NCI-H1436 (cell line): ENCODE measurements at regions not wholly inside any gene's neighbourhood (a gene's known extent, or its start where the extent isn't known, plus 50 kb on each side); places are given as distances from the start of the nearest gene placed in this dataset.

ENCODE experiments used
- DNase-seq: peaks from one replicate; lab custom pipeline; 2025; lab: John Stamatoyannopoulos, UW

DNA sequence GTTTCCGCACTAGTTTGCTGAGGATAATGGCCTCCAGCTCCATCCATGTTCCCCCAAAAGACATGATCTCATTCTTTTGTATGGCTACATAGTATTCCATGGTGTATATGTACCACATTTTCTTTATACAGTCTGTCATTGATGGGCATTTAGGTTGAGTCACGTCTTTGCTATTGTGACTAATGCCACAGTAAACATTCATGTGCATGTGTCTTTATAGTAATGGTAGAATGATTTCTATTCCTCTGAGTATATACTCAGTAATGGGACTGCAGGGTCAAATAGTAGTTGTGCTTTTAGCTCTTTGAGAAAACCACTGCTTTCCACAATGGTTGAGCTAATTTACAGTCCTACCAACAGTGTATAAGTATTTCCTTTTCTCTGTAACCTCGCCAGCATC is 78.3 kb upstream of the BCL9 start:
- no peak for DNase-seq

DNA sequence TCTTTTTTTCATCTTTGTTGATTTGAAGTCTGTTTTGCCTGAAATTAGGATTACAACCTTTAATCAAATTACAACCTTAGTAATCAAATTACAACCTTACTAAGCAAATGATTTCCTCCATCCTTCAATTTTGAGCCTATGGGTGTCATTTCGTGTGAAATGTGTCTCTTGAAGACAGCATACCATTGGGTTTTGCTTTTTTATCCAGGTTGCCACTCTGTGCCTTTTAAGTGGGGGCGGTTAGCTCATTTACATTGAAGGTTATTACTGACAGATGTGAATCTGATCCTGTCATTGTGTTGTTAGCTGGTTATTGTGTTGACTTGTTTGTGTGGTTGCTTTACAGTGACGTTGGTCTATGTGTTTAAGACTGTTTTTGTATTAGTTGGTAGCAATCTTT is 74.8 kb upstream of the BCL9 start:
- no peak for DNase-seq

GRCh38 chr1:147470079-147470478 is 71.2 kb upstream of the BCL9 start:
- DNase-seq: no peak

DNA sequence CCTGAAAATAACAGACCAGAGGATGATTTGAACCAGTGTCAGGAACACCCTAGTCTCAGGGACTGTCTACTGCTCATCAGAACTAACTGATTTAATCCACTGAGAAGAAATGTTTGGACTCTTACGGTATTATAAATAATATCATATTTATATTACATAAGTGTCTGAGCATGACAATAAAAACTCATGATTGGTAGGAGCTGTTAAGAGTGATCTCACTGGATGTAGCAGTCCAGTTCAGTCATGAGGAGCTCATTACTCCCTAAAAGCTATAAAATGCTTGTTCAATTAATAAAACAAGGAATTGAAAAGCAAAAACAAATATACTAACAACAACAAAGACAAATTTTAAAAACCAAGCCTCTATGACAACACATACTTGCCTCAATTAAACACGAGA is 68.8 kb upstream of the BCL9 start:
- no peak for DNase-seq

- DNase-seq: no peak
Observed at GRCh38 chr1:147472966-147473732, 68.2 kb upstream of the BCL9 start.

DNA sequence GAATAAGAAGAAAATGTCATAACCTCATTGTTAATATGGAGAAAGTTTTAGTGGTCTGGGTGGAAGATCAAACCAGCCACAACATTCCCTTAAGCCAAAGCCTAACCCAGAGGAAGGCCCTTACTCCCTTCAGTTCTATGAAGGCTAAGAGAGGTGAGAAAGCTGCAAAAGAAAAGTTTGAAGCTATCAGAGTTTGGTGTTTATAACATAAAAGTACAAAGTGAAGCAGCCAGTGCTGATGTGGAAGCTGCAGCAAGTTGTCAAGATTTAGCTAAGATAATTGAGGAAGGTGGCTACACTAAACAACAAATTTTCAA is 67.6 kb upstream of the BCL9 start:
- no peak for DNase-seq

DNA sequence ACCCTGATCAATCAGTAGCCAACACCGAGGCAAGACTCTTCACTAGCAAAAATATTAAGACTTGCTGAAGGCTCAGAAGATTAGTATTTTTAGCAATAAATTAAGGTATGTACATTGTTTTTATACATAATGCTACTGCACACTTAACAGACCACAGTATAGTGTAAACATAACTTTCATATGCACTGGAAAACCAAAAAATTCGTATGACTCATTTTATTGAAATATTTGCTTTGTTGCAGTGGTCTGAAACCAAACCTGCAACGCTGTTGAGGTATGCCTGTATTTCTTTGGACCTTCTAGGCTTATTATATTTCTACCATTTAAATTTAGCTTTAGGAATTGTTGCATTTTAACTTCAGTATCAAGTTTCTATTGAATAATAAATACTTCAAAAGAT is 65.8 kb upstream of the BCL9 start:
- DNase-seq: no peak

DNA sequence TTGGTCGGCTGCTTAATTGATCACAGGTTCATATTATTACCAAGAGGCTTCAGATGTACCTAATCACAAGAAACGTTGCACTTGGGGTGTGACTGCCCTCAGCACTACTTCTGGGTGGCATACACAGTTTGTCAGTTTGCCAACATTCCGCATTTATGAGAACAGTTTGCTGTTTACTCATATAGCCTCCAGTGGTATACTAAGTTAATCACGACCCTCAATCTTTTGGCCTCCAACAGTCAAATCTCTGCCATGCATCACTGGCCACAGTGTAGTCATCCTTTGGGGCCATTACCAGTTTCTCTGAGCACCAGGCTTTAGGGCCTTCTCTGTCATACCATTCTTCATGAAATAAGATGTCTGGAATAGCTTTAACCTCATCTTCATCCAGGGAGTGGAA is 62.8 kb upstream of the BCL9 start:
- no peak for DNase-seq

GRCh38 chr1:147479864-147480564 is 61.3 kb upstream of the BCL9 start:
- no peak for DNase-seq

DNA sequence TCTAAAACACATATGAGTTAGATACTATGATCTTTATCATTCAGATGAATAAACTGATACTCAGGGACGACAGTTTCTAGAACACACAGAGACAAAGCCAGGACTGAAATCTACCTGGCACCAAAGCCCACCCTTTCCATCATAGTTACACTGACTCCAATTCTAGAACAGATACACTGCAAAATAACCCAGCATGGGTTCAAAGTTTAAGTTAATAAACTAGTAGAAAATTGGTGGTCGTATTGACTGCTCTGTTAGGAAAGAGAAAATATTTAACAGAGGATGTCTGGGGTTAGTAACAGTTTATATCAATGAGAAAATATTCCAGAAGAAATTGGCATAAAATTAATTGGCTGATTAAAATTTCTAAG is 60.8 kb upstream of the BCL9 start:
- DNase-seq: no peak

DNA sequence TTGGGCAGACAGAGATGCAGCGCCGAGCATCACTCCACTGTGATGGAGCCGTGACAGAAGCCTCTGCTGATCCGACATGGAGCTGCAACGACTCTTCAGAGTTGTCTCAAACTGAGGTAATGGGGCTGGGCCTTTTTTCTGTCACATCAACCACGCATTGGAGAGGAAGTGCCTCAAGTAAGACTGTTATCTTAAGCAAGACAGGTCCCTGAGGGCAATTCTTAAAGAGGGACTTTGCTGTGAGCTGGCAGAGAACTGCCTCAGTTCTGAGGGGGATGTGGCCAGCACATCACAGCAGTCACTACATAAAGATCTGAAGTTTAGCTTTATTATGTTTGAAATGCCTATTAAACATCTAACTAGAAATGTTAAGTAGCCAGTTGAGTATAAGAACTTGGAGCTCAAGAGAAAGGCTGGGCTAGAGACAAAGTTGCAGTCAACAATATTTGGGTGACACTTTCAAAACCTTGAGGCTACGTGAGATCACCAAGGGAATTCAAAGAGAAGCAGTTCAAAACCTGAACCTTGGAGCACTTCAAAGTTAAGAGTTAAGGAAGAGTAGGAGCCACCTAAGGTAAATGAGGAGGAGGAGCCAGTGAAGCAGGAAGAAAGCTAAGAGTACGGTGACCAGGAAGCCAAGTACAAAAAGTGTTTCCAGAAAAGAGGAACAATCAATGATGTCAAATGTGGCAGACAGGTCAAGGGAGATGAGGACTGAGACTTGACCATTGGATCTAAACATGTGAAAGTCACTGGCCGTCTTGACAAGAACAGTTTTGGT is 54.2 kb upstream of the BCL9 start:
- DNase-seq: no peak

- no peak for DNase-seq
Observed at GRCh38 chr1:147491098-147491497, 50.2 kb upstream of the BCL9 start.
